HepG2 (cell line): ENCODE measurements at regions not wholly inside any gene's neighbourhood (a gene's known extent, or its start where the extent isn't known, plus 50 kb on each side); places are given as distances from the start of the nearest gene placed in this dataset.

Experiments
- ATAC-seq: fragments of 200-7000 bp; cut with Tn5 transposase; 3 replicates; pipeline ENCODE4 v1.9.1; 2020; ENCODE audit warnings: mild to moderate bottlenecking, moderate library complexity
- BruUV-seq: library from RNA; stranded (reverse); fragments of 400-500 nt; replicated peaks from 2 replicates; lab custom pipeline; 2021; lab: Mats Ljungman, UMichigan
- CTCF ChIA-PET: fragments of 300-600 bp; formaldehyde crosslinking; extraction: SDS; loops from one replicate; lab custom pipeline; 2021; ENCODE audit warnings: low total read pairs, inconsistent platforms, low intra/inter-chr PET ratio; lab: Yijun Ruan, JAX
- POLR2A ChIA-PET: fragments of 350-600 bp; sonication (Branson Sonifier 250); formaldehyde crosslinking; loops from one replicate; lab custom pipeline; 2020; ENCODE audit warnings: antibody characterized with exemption, inconsistent platforms; lab: Yijun Ruan, JAX
- DNase-seq: peaks from one replicate; pipeline ENCODE4 v3.0.0-alpha.2; 2015; ENCODE audit warnings: low spot score
- FAIRE-seq: peaks from 3 replicates; lab custom pipeline; 2011; peaks lifted over from hg19 to GRCh38; lab: Jason Lieb, UNC
- H2AFZ ChIP-seq: one replicate; pipeline ENCODE4 v1.6.1; 2011; ENCODE audit warnings: low read length, inconsistent platforms
- H3K27ac ChIP-seq: fragments of 300-600 bp; 3 replicates; pipeline ENCODE4 v1.8.0; 2011; ENCODE audit warnings: mixed run types, mild to moderate bottlenecking, mixed read lengths, low read length, inconsistent platforms; ENCODE audit not compliant: insufficient read depth; ENCODE audit errors: extremely low read length
- H3K27me3 ChIP-seq, 2 experiments: fragments of 200-600 bp in 1 of 2; 2 replicates in 1 of 2; 3 replicates in 1 of 2; pipeline versions ENCODE4 v1.6.0 to v1.8.0; 2011; ENCODE audit warnings: low read length in 2 of 2, mild to moderate bottlenecking in 2 of 2, moderate library complexity in 2 of 2, inconsistent platforms in 1 of 2; ENCODE audit not compliant: insufficient read depth in 2 of 2, control insufficient read depth in 1 of 2
- H3K36me3 ChIP-seq, 2 experiments: fragments of 200-600 bp in 1 of 2; replicated peaks in 1 of 2; 2 replicates in 1 of 2; 3 replicates in 1 of 2; pipeline versions ENCODE4 v1.5.1 to v1.8.0; 2011; ENCODE audit warnings: low read length in 2 of 2, inconsistent platforms in 1 of 2; ENCODE audit not compliant: insufficient read depth in 2 of 2, control insufficient read depth in 1 of 2
- H3K4me1 ChIP-seq: 2 replicates; pipeline ENCODE4 v1.5.1; 2012; ENCODE audit warnings: low read length, inconsistent platforms; ENCODE audit not compliant: insufficient read depth
- H3K4me2 ChIP-seq: 2 replicates; pipeline ENCODE4 v1.6.0; 2011; ENCODE audit warnings: low read depth, low read length, inconsistent platforms
- H3K4me3 ChIP-seq, 3 experiments: fragments of 200-600 bp in 1 of 3; sonication (generic), shearing (Covaris generic) in 1 of 3; replicated peaks in 1 of 3; 2 replicates each; pipeline ENCODE4 v1.5.1; 2011 to 2016; ENCODE audit warnings: low read length in 3 of 3, inconsistent platforms in 2 of 3, low read depth in 2 of 3, mild to moderate bottlenecking in 2 of 3, control low read depth in 1 of 3, mixed read lengths in 1 of 3; ENCODE audit not compliant: insufficient read depth in 1 of 3
- H3K79me2 ChIP-seq: one replicate; pipeline ENCODE4 v1.6.1; 2011; ENCODE audit warnings: low read length, inconsistent platforms; ENCODE audit not compliant: insufficient read depth
- H3K9ac ChIP-seq: 2 replicates; pipeline ENCODE4 v1.6.0; 2011; ENCODE audit warnings: mild to moderate bottlenecking, low read depth, low read length, inconsistent platforms; ENCODE audit not compliant: insufficient read depth
- H3K9me3 ChIP-seq: 2 replicates; pipeline ENCODE4 v1.5.1; 2012; ENCODE audit warnings: mild to moderate bottlenecking, low read length
- H4K20me1 ChIP-seq: 2 replicates; pipeline ENCODE4 v1.6.0; 2011; ENCODE audit warnings: inconsistent platforms, mild to moderate bottlenecking, low read length, moderate library complexity; ENCODE audit not compliant: insufficient read depth
- ARNT2 ChIP-seq: sonication (generic); formaldehyde crosslinking; IDR thresholded peaks from 2 replicates; pipeline ENCODE4 v1.8.0; 2022; ENCODE audit warnings: mild to moderate bottlenecking, low read depth, missing genetic modification reagents, moderate library complexity
- NKX3-1 ChIP-seq: sonication (generic); formaldehyde crosslinking; IDR thresholded peaks from 2 replicates; pipeline ENCODE4 v1.5.0; 2020; ENCODE audit warnings: missing genetic modification reagents
- RBFOX2 ChIP-seq: fragments of 200-400 bp; formaldehyde crosslinking; IDR thresholded peaks from 2 replicates; pipeline ENCODE4 v1.6.1; 2017; ENCODE audit warnings: low read depth, mild to moderate bottlenecking, low read length
- RELA ChIP-seq: sonication (generic); formaldehyde crosslinking; IDR thresholded peaks from 2 replicates; pipeline ENCODE4 v1.4.0; 2020; ENCODE audit warnings: missing genetic modification reagents
- RFX5 ChIP-seq: IDR thresholded peaks from 2 replicates; pipeline ENCODE4 v1.6.1; 2011; ENCODE audit warnings: low read depth, low read length, improper control_type of control experiment
- SNAPC5 ChIP-seq: sonication (generic); formaldehyde crosslinking; IDR thresholded peaks from 2 replicates; pipeline ENCODE4 v1.8.1; 2023; ENCODE audit warnings: mild to moderate bottlenecking, missing genetic modification reagents, borderline replicate concordance
- STAG1 ChIP-seq: sonication (generic); formaldehyde crosslinking; IDR thresholded peaks from 2 replicates; pipeline ENCODE4 v1.4.0; 2020; ENCODE audit warnings: missing genetic modification reagents
- ZBTB14 ChIP-seq: sonication (generic); formaldehyde crosslinking; IDR thresholded peaks from 2 replicates; pipeline ENCODE4 v1.4.0; 2020; ENCODE audit warnings: missing genetic modification reagents
- ZNF24 ChIP-seq: fragments of 450-650 bp; IDR thresholded peaks from 2 replicates; pipeline ENCODE4 v1.6.1; 2017; ENCODE audit warnings: antibody characterized with exemption, mild to moderate bottlenecking
- ZNF337 ChIP-seq: sonication (generic); formaldehyde crosslinking; IDR thresholded peaks from 2 replicates; pipeline ENCODE4 v1.5.1; 2020; ENCODE audit warnings: missing genetic modification reagents, low read depth, mild to moderate bottlenecking, borderline replicate concordance
- ZNF546 ChIP-seq: sonication (generic); formaldehyde crosslinking; conservative IDR thresholded peaks from 2 replicates; pipeline ENCODE4 v1.8.1; 2023; ENCODE audit warnings: mild to moderate bottlenecking, missing genetic modification reagents
- whole genome bisulfite sequencing: methylation state at CpG from one replicate; pipeline ENCODE4 v1.1.6; 2017; ENCODE audit warnings: low lambda C conversion rate; 5-methylcytosine and 5-hydroxymethylcytosine counted together
- in situ Hi-C: cut with HindIII; loops from 2 replicates; pipeline ENCODE4 v1.10.0; 2017; ENCODE audit warnings: low pct_unique_long_range_greater_than_20kb; ENCODE audit not compliant: extremely low pct_ligation_motif_present
- intact Hi-C: fragments of 100-400 bp; cut with micrococcal nuclease; formaldehyde crosslinking; loops from one replicate; pipeline ENCODE4 v1.10.0; 2022; ENCODE audit not compliant: unreplicated experiment
- TF ChIP-seq, protein P1 (sequence below): sonication (generic); formaldehyde crosslinking; IDR thresholded peaks from 2 replicates; pipeline ENCODE4 v1.4.0; 2020; ENCODE audit warnings: mild to moderate bottlenecking, missing genetic modification reagents
- TF ChIP-seq, protein P2 (sequence below): sonication (generic); formaldehyde crosslinking; IDR thresholded peaks from 2 replicates; pipeline ENCODE4 v1.4.0; 2020; ENCODE audit warnings: mild to moderate bottlenecking, missing genetic modification reagents, borderline replicate concordance

- TF ChIP-seq, protein P1, sequence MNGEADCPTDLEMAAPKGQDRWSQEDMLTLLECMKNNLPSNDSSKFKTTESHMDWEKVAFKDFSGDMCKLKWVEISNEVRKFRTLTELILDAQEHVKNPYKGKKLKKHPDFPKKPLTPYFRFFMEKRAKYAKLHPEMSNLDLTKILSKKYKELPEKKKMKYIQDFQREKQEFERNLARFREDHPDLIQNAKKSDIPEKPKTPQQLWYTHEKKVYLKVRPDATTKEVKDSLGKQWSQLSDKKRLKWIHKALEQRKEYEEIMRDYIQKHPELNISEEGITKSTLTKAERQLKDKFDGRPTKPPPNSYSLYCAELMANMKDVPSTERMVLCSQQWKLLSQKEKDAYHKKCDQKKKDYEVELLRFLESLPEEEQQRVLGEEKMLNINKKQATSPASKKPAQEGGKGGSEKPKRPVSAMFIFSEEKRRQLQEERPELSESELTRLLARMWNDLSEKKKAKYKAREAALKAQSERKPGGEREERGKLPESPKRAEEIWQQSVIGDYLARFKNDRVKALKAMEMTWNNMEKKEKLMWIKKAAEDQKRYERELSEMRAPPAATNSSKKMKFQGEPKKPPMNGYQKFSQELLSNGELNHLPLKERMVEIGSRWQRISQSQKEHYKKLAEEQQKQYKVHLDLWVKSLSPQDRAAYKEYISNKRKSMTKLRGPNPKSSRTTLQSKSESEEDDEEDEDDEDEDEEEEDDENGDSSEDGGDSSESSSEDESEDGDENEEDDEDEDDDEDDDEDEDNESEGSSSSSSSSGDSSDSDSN (CRISPR knock-in tag), result no peak
- TF ChIP-seq ZBTB14 (CRISPR knock-in tag), result no peak
These were observed 703.5 kb downstream of the TMTC2 start (continued) for GRCh38 chr12:83390186-83390585.

DNA sequence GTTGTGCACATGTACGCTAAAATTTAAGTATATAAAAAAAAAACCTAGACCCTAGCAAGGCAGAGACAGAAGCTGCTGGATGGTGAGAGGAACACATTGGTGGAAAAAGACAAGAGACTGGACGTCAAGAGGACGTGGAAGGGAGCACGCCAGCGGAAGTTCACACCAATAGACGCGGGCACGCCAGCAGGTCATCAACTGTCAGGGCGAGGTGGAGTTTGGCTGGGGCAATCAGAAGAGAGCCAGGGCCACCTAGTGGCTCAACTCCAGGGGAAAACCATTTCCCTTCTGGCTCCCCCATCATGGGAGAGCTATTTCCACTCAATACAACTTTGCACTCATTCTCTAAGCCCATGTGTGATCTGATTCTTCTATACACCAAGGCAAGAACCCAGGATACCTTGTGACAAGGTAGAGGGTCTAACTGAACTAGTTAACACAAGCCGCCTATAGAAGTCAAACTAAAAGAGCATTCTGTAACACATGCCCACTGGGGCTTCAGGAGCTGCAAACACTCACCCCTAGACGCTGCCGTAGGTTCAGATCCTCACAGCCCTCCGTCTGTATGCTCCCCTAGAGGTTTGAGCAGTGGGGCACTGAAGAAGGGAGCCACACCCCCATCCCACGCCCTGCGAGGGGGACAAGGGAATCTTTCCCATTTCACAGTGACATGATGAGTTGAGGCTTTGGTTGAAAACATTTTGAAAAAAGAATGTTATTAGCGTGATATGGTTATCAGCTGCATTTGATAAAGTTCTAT, 702.7 kb downstream of the TMTC2 start:
- Histone ChIP-seq H3K9ac (no peak overlapping the region), H3K79me2 (no peaks in the 10 kb centered on the region), H4K20me1 (no peaks in the 10 kb centered on the region), H3K27me3 (no peaks in the 10 kb centered on the region), H2AFZ (no peak overlapping the region), H3K4me1 (no peaks in the 10 kb centered on the region), H3K4me3 (no peak overlapping the region), H3K9me3 (peaks cover 57% of the 10 kb centered on the region), H3K4me2 (no peak overlapping the region), H3K27ac (no peak overlapping the region), H3K36me3 (no peaks in the 10 kb centered on the region)
- FAIRE-seq, result no peak
- CTCF ChIA-PET, result interaction anchor here (1.6 kb wide), 1 partner anchor 704 kb away, joined by 3 read pairs; no protein-coding TSS in a partner anchor
- no peak for DNase-seq
- BruUV-seq, result no TSS peak
- POLR2A ChIA-PET, result no interaction called here
- ATAC-seq, result peak; percentile 37; the same call in 2 of the 3 replicates
- in situ Hi-C loops, result no loop called here
- intact Hi-C loops, result loop anchor here (2.0 to 5.0 kb wide), 2 partner anchors 385 to 862 kb away; no protein-coding TSS in a partner anchor
- 8% methylated on average over 13 of the region's 16 CpGs for WGBS
- TF ChIP-seq RELA (CRISPR knock-in tag) (no peak), STAG1 (CRISPR knock-in tag) (peak; percentile 32; the same call in 1 of the 2 replicates), ZNF24 (no peak), SNAPC5 (CRISPR knock-in tag) (no peak), NKX3-1 (CRISPR knock-in tag) (no peak), ARNT2 (CRISPR knock-in tag) (no peak), ZNF546 (CRISPR knock-in tag) (no peak), ZNF337 (no peak), RBFOX2 (no peak), RFX5 (peak; percentile 54; the same call in 1 of the 2 replicates)
- TF ChIP-seq, protein P2, sequence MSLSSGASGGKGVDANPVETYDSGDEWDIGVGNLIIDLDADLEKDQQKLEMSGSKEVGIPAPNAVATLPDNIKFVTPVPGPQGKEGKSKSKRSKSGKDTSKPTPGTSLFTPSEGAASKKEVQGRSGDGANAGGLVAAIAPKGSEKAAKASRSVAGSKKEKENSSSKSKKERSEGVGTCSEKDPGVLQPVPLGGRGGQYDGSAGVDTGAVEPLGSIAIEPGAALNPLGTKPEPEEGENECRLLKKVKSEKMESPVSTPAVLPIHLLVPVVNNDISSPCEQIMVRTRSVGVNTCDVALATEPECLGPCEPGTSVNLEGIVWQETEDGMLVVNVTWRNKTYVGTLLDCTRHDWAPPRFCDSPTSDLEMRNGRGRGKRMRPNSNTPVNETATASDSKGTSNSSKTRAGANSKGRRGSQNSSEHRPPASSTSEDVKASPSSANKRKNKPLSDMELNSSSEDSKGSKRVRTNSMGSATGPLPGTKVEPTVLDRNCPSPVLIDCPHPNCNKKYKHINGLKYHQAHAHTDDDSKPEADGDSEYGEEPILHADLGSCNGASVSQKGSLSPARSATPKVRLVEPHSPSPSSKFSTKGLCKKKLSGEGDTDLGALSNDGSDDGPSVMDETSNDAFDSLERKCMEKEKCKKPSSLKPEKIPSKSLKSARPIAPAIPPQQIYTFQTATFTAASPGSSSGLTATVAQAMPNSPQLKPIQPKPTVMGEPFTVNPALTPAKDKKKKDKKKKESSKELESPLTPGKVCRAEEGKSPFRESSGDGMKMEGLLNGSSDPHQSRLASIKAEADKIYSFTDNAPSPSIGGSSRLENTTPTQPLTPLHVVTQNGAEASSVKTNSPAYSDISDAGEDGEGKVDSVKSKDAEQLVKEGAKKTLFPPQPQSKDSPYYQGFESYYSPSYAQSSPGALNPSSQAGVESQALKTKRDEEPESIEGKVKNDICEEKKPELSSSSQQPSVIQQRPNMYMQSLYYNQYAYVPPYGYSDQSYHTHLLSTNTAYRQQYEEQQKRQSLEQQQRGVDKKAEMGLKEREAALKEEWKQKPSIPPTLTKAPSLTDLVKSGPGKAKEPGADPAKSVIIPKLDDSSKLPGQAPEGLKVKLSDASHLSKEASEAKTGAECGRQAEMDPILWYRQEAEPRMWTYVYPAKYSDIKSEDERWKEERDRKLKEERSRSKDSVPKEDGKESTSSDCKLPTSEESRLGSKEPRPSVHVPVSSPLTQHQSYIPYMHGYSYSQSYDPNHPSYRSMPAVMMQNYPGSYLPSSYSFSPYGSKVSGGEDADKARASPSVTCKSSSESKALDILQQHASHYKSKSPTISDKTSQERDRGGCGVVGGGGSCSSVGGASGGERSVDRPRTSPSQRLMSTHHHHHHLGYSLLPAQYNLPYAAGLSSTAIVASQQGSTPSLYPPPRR (CRISPR knock-in tag), result no peak
